H1 (cell line): ENCODE measurements at regions not wholly inside any gene's neighbourhood (a gene's known extent, or its start where the extent isn't known, plus 50 kb on each side); places are given as distances from the start of the nearest gene placed in this dataset.

ENCODE experiments used
- CTCF ChIA-PET: fragments of 300-600 bp; sonication (Branson Sonifier 250); formaldehyde crosslinking; loops from one replicate; lab custom pipeline; 2021; ENCODE audit not compliant: partially characterized antibody; lab: Charles Lee
- POLR2A ChIA-PET: fragments of 300-600 bp; sonication (Branson Sonifier 250); formaldehyde crosslinking; loops from one replicate; lab custom pipeline; 2021; ENCODE audit warnings: inconsistent platforms; ENCODE audit not compliant: partially characterized antibody; lab: Charles Lee
- DNase-seq, 2 experiments: peaks; one replicate each; pipeline versions ENCODE4 v3.0.0 to v3.0.0-alpha.2; 2010 to 2022; ENCODE audit warnings: low spot score in 2 of 2, low read depth in 1 of 2, mixed read lengths in 1 of 2
- FAIRE-seq: peaks from 2 replicates; lab custom pipeline; 2011; peaks lifted over from hg19 to GRCh38; lab: Jason Lieb, UNC
- H2AFZ ChIP-seq: 2 replicates; pipeline ENCODE4 v1.8.1; 2012; ENCODE audit warnings: low read length, inconsistent platforms
- H2AK5ac ChIP-seq: 2 replicates; pipeline ENCODE4 v1.6.1; 2013; ENCODE audit warnings: low read depth, low read length
- H2BK120ac ChIP-seq: replicated peaks from 2 replicates; pipeline ENCODE3; 2013; ENCODE audit warnings: low read depth, low read length, inconsistent platforms
- H2BK12ac ChIP-seq: 2 replicates; pipeline ENCODE4 v1.6.1; 2013; ENCODE audit warnings: low read depth, low read length
- H2BK15ac ChIP-seq: 2 replicates; pipeline ENCODE4 v1.6.1; 2013; ENCODE audit warnings: low read length
- H2BK20ac ChIP-seq: 2 replicates; pipeline ENCODE4 v1.6.1; 2013; ENCODE audit warnings: low read length
- H2BK5ac ChIP-seq: 2 replicates; pipeline ENCODE4 v1.6.1; 2013; ENCODE audit warnings: low read depth, low read length
- H3K14ac ChIP-seq: 2 replicates; pipeline ENCODE4 v1.6.1; 2013; ENCODE audit warnings: inconsistent platforms; ENCODE audit not compliant: insufficient read length
- H3K18ac ChIP-seq: 2 replicates; pipeline ENCODE4 v1.6.1; 2013; ENCODE audit warnings: low read length; ENCODE audit errors: extremely low read depth
- H3K23ac ChIP-seq: 2 replicates; pipeline ENCODE4 v1.6.1; 2013; ENCODE audit warnings: inconsistent platforms; ENCODE audit not compliant: insufficient read length
- H3K23me2 ChIP-seq: 2 replicates; pipeline ENCODE4 v1.6.1; 2013; ENCODE audit warnings: low read depth, low read length
- H3K27ac ChIP-seq: 2 replicates; pipeline ENCODE4 v1.6.1; 2011; ENCODE audit warnings: low read depth, low read length, inconsistent platforms
- H3K27me3 ChIP-seq, 4 experiments: replicated peaks in 1 of 4; 1 replicate in 1 of 4; 2 replicates in 3 of 4; pipeline versions ENCODE4 v1.6.1 to v1.8.1; 2011 to 2013; ENCODE audit warnings: low read length in 3 of 4, mild to moderate bottlenecking in 3 of 4, inconsistent platforms in 2 of 4, mixed read lengths in 2 of 4, moderate library complexity in 1 of 4; ENCODE audit not compliant: control insufficient read depth in 3 of 4, insufficient read depth in 3 of 4; ENCODE audit errors: extremely low read depth in 1 of 4
- H3K36me3 ChIP-seq, 4 experiments: 2 replicates each; pipeline versions ENCODE4 v1.6.1 to v1.8.1; 2011 to 2013; ENCODE audit warnings: mild to moderate bottlenecking in 4 of 4, low read length in 3 of 4, moderate library complexity in 2 of 4, control low read depth in 1 of 4, inconsistent platforms in 1 of 4; ENCODE audit not compliant: insufficient read depth in 4 of 4, control insufficient read depth in 2 of 4
- H3K4ac ChIP-seq: replicated peaks from 2 replicates; pipeline ENCODE3; 2013; ENCODE audit warnings: low read length, low read depth, mixed read lengths, inconsistent platforms; ENCODE audit not compliant: insufficient read length
- H3K4me1 ChIP-seq, 4 experiments: replicated peaks in 1 of 4; 1 replicate in 1 of 4; 2 replicates in 3 of 4; pipeline versions ENCODE4 v1.6.1 to v1.8.1; 2011 to 2013; ENCODE audit warnings: low read length in 3 of 4, inconsistent platforms in 2 of 4, mixed read lengths in 1 of 4; ENCODE audit not compliant: insufficient read depth in 4 of 4, control insufficient read depth in 3 of 4
- H3K4me2 ChIP-seq, 2 experiments: 2 replicates each; pipeline versions ENCODE4 v1.6.1 to v1.8.1; 2011 to 2013; ENCODE audit warnings: low read depth in 2 of 2, low read length in 2 of 2, control low read depth in 1 of 2, inconsistent platforms in 1 of 2, mild to moderate bottlenecking in 1 of 2; ENCODE audit not compliant: insufficient read depth in 1 of 2
- H3K4me3 ChIP-seq, 4 experiments: fragments of 200-600, 300-600 bp in 1 of 4; sonication (generic), shearing (Covaris generic), sonication (Bioruptor Twin) in 1 of 4; 2 replicates each; pipeline versions ENCODE4 v1.5.1 to v1.8.1; 2011 to 2016; ENCODE audit warnings: low read length in 4 of 4, low read depth in 3 of 4, control low read depth in 2 of 4, inconsistent platforms in 2 of 4, mild to moderate bottlenecking in 2 of 4, mixed read lengths in 1 of 4, moderate library complexity in 1 of 4; ENCODE audit not compliant: insufficient read depth in 2 of 4; ENCODE audit errors: extremely low read depth in 1 of 4
- H3K56ac ChIP-seq: replicated peaks from 2 replicates; pipeline ENCODE3; 2013; ENCODE audit warnings: low read depth, mild to moderate bottlenecking, mixed read lengths, low read length, inconsistent platforms; ENCODE audit not compliant: insufficient read length
- H3K79me1 ChIP-seq: 2 replicates; pipeline ENCODE4 v1.6.1; 2013; ENCODE audit warnings: low read depth, low read length, control low read depth
- H3K79me2 ChIP-seq, 2 experiments: 2 replicates each; pipeline versions ENCODE4 v1.6.1 to v1.8.1; 2012 to 2013; ENCODE audit warnings: low read length in 2 of 2, mild to moderate bottlenecking in 2 of 2, inconsistent platforms in 1 of 2; ENCODE audit not compliant: insufficient read depth in 2 of 2, control insufficient read depth in 1 of 2
- H3K9ac ChIP-seq, 4 experiments: replicated peaks in 1 of 4; 1 replicate in 1 of 4; 2 replicates in 3 of 4; pipeline versions ENCODE4 v1.6.1 to v1.8.1; 2011 to 2013; ENCODE audit warnings: low read depth in 3 of 4, low read length in 3 of 4, control low read depth in 2 of 4, mild to moderate bottlenecking in 2 of 4, moderate library complexity in 2 of 4, inconsistent platforms in 1 of 4; ENCODE audit errors: extremely low read depth in 1 of 4
- H3K9me3 ChIP-seq, 2 experiments: 2 replicates each; pipeline versions ENCODE4 v1.6.1 to v1.8.1; 2012 to 2013; ENCODE audit warnings: mild to moderate bottlenecking in 2 of 2, moderate library complexity in 2 of 2, control low read depth in 1 of 2, inconsistent platforms in 1 of 2, low read depth in 1 of 2, low read length in 1 of 2, mixed read lengths in 1 of 2; ENCODE audit not compliant: insufficient read depth in 2 of 2
- H4K20me1 ChIP-seq, 2 experiments: replicated peaks in 1 of 2; 2 replicates each; pipeline versions ENCODE3 to v1.8.1; 2011 to 2013; ENCODE audit warnings: inconsistent platforms in 2 of 2, low read length in 2 of 2, mild to moderate bottlenecking in 1 of 2; ENCODE audit not compliant: insufficient read depth in 2 of 2, control insufficient read depth in 1 of 2
- H4K5ac ChIP-seq: 2 replicates; pipeline ENCODE4 v1.6.1; 2013; ENCODE audit warnings: low read length, low read depth, mixed read lengths, inconsistent platforms; ENCODE audit not compliant: insufficient read length
- H4K8ac ChIP-seq: 2 replicates; pipeline ENCODE4 v1.8.0; 2013; ENCODE audit warnings: mild to moderate bottlenecking, moderate library complexity, low read length, inconsistent platforms; ENCODE audit not compliant: insufficient read depth; ENCODE audit errors: extremely low read depth
- H4K91ac ChIP-seq: replicated peaks from 2 replicates; pipeline ENCODE3; 2013; ENCODE audit warnings: low read length, mixed read lengths, inconsistent platforms; ENCODE audit not compliant: insufficient read length
- PHF8 ChIP-seq: fragments of 200-600 bp; sonication (generic); conservative IDR thresholded peaks from 2 replicates; pipeline ENCODE4 v1.7.1; 2012; ENCODE audit warnings: low read depth, mild to moderate bottlenecking, inconsistent platforms, low read length, moderate library complexity
- POLR2A ChIP-seq, 2 experiments: IDR thresholded peaks; 1 replicate in 1 of 2; 2 replicates in 1 of 2; pipeline ENCODE4 v1.6.1; 2011; ENCODE audit warnings: low read depth in 2 of 2, low read length in 2 of 2, mild to moderate bottlenecking in 2 of 2; ENCODE audit errors: control extremely low read depth in 1 of 2
- SIN3A ChIP-seq, 2 experiments: IDR thresholded peaks in 1 of 2; conservative IDR thresholded peaks in 1 of 2; 2 replicates each; pipeline ENCODE4 v1.6.1; 2011 to 2012; ENCODE audit warnings: low read length in 2 of 2, improper control_type of control experiment in 1 of 2, low read depth in 1 of 2, mild to moderate bottlenecking in 1 of 2
- WGBS, 2 experiments: shearing (Covaris generic) in 1 of 2; methylation state at CpG; one replicate each; pipeline versions ENCODE4 v1.1.6 to v1.1.7; 2013 to 2015; ENCODE audit warnings: low lambda C conversion rate in 2 of 2, mixed read lengths in 2 of 2, inconsistent platforms in 1 of 2, low coverage in 1 of 2, missing lambda C conversion rate in 1 of 2; ENCODE audit not compliant: insufficient replicate concordance in 2 of 2, insufficient coverage in 1 of 2, insufficient read length in 1 of 2; ENCODE audit errors: extremely low coverage in 1 of 2, missing lambda C conversion rate in 1 of 2; 5-methylcytosine and 5-hydroxymethylcytosine counted together

DNA sequence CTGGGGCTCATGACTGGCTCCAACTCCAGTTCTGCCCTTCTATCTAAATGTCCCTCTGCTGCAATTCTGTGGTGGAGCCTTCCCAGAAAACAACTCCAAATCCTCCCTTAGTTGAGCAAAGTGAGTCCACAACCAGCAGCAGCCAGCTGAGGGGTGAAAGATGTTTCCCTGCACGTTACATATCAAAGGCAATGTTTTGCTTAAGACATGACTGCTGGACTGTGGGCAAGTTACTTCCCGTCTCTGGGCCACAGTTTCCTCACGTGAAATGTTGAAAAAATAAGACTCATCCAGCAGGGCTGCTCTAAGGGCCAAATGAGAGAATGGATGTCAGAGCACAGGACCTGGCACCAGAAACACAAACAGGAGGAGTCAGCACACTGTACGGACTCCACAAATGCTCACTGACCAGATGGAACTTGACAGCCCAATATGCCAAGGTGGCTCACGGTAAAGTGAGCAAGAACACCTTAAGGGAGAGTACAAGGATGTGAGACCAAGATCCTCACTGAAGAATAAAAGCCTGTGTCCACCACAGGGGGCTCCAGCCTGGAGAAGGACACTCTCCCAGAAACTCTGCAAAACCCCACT is 138.4 kb upstream of the ABCA1 start:
- no peak overlapping the region for H3K9ac ChIP-seq
- 94% methylated on average over 5 of the region's 5 CpGs; no CpG with 5 or more reads in 1 of the 2 experiments for WGBS, 2 experiments
- no peaks in the 10 kb centered on the region for H4K20me1 ChIP-seq
- H3K27ac ChIP-seq, result no peak overlapping the region
- CTCF ChIA-PET, result interaction anchor here (1.4 kb wide), 1 partner anchor 11 kb away, joined by 3 read pairs; no protein-coding TSS in a partner anchor
- H3K9me3 ChIP-seq, result no peaks in the 10 kb centered on the region
- no peak overlapping the region for H4K91ac ChIP-seq
- H3K56ac ChIP-seq, result no peak overlapping the region
- no peak overlapping the region for H3K14ac ChIP-seq
- FAIRE-seq (no peak), DNase-seq (no peak)
- no peak overlapping the region for H4K8ac ChIP-seq
- H2BK12ac ChIP-seq, result no peak overlapping the region
- H2BK20ac ChIP-seq, result no peak overlapping the region
- H3K36me3 ChIP-seq, result no peaks in the 10 kb centered on the region
- H2BK15ac ChIP-seq, result 0 out of 2 replicates have a peak overlapping the region, but pooled peaks have one; percentile 23
- no peaks in the 10 kb centered on the region for H3K27me3 ChIP-seq
- no peak overlapping the region for H3K4ac ChIP-seq
- H3K18ac ChIP-seq, result no peak overlapping the region
- no peak overlapping the region for H3K23ac ChIP-seq
- H3K79me2 ChIP-seq, result no peaks in the 10 kb centered on the region
- TF ChIP-seq SIN3A (conservative IDR thresholded peaks at IDR 0.05 in 1 of 2, IDR thresholded peaks at IDR 0.05 in 1 of 2; ENCODE audit: low read depth in 1 of 2, low read length in 2 of 2) (no peak), PHF8 (no peak), POLR2A (IDR thresholded peaks at IDR 0.05; ENCODE audit: control extremely low read depth in 1 of 2, low read depth in 2 of 2, low read length in 2 of 2) (no peak)
- H3K4me2 ChIP-seq, result no peak overlapping the region
- POLR2A ChIA-PET, result no interaction called here
- H2BK120ac ChIP-seq, result no peak overlapping the region
- H2AFZ ChIP-seq, result no peak overlapping the region
- H3K79me1 ChIP-seq, result no peaks in the 10 kb centered on the region
- H2BK5ac ChIP-seq, result no peak overlapping the region
- H2AK5ac ChIP-seq, result no peak overlapping the region
- H3K23me2 ChIP-seq, result no peaks in the 10 kb centered on the region
- H4K5ac ChIP-seq, result no peak overlapping the region
- peaks cover 0 to 7% (median 5%) of the 10 kb centered on the region in 4 experiments; a peak in 4 of 7 replicates for H3K4me1 ChIP-seq
- no peak overlapping the region for H3K4me3 ChIP-seq
